Activated T-cell treated with anti-CD3 and anti-CD28 coated beads, Interleukin-2, amount 50 U/mL, for 48 hours (primary cell): ENCODE measurements at regions not wholly inside any gene's neighbourhood (a gene's known extent, or its start where the extent isn't known, plus 50 kb on each side); places are given as distances from the start of the nearest gene placed in this dataset.

Experiments
- DNase-seq, 2 experiments: peaks; one replicate each; pipeline ENCODE4 v3.0.0-alpha.2; 2020

DNA sequence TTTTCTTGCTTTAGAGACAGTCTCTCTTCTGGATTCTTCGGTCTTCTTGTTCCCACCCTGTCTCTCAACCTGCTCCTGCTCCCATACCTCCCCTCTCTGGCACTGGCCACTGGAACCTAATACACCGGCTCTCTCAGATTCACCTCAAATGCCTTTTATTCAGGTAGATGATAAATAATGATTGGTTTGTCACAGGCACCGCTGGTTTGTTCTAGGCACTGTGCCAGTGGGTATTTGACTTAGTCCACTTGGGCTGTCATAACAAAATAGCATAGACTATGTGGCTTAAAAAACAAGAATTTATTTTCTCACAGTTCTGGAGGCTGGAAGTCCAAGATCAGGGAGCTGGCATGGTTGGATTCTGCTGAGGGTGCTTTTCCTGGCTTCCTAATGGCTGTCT lies 278.2 kb upstream of the STT3B start:
- no peak for DNase-seq

GRCh38 chr3:31255007-31255581 lies 277.6 kb upstream of the STT3B start:
- no peak for DNase-seq

DNA sequence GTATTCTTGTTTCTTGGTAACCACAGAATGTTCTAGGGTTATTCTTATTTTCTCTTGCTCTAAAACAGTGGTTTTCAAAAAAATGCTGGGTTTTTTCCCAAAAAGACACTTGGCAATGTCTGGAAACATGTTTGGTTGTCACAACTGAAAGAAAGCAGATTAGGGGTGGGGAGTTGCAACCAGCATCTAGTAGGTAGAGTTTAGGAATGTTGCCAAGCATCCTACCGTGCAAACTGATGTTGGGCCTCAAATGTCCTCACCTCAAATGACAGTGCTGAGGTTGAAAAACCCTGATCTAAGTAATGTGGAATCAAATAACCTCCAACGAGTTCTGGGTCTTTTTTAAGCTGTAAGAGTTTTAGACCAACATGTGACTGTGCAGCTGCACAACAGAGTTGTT lies 270.5 kb upstream of the STT3B start:
- DNase-seq: no peak

DNA sequence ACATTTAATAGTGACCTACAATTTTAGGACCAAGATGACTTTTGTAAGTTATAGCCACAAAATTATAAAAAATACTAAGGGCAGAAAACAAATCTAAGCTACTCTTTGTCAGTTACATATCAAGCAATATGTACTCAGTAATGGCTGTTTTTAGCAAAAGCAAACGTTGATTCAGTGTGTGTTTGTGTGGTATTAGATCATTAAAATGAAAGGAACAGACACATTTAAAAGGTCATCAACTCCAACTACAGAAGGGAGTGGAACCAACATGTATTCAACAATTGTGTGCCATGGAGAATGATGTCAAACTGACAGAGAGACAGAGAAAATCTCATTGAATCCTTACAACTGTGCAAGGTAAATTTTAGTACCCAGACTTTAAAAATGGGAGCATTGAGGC lies 268.8 kb upstream of the STT3B start:
- DNase-seq: no peak

DNA sequence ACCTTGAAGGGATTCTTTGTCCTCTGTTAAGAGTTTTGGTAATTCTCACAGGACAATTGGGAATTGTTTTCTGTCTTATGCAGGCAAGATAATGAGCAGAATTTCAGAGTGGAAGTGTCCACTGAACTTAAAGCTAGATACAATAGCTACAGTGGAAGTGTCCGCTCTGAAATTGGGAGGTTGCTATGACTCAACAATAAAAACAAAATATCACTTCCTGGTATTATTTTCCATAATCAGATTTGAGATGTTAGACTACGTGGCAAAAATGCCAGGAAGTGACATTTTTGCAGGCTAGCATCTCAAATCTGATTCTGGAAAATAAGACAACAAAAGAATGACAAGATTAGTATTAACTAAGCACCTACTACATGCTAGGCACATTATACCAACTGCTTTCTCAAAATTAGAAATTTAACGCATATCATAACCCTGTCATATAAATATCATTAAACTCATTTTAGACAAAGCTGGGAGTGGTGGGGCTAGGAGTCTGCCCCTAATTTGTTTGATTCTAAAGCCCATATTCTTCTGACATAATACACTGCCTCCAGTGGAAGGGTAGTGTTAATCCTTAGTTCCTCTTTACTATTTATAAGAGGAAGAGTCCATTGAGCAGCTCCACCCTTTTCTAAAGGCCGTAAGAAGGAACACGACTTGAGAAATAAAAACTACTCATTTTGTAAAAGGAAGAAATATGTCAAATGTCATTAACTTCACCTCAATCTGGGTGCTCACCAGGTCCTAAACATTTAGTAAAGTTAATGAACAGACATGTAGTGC lies 266.9 kb upstream of the STT3B start:
- DNase-seq: no peak

GRCh38 chr3:31268868-31269267 lies 263.9 kb upstream of the STT3B start:
- DNase-seq: no peak

DNA sequence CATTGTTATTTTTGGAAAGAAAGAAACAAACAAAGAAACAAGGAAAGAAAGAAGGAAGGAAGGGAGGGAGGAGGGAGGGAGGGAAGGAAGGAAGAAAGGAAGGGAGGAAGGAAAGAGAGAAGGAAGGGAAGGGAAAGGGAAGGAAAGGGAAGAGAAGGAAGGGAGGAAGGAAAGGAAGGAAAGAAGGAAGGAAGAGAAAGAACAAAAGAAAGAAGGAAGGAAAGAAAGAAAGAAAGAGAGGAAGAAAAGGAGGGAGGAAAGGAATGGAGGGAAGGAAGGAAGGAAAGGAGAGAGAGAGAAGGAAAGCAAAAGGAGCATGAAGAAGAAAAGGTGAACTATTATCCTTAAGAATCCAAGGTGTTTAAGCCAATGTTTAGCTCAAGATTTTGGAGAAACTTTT lies 262.7 kb upstream of the STT3B start:
- no peak for DNase-seq

GRCh38 chr3:31274326-31275024 lies 258.2 kb upstream of the STT3B start:
- no peak for DNase-seq

DNA sequence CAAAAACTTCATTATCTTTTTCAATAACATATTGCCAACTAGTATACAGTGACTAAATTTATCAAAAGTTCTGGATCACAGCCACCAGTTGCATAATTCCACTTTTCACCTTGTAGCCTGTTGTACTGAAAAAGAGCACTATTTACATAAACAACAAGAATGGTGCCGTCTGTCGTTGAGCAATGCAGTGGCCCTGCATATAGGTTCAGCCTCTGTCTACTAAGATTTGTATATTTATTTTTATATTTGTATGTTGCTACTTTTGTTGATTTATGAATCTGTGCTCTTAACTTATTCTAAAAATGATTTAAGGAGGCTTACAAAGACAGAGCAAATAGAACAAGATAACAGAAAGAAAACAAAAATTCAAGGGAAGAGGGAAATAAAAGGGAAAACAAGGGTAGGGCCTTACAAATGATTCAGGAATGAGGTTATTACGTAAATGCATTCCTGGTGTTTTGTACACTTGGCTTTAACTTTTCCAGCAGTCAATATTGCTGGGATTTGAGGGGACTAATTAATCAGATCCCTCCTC lies 257.6 kb upstream of the STT3B start:
- no peak for DNase-seq

GRCh38 chr3:31275583-31275982 lies 257.1 kb upstream of the STT3B start:
- no peak for DNase-seq

GRCh38 chr3:31277582-31277981 lies 255.1 kb upstream of the STT3B start:
- DNase-seq: no peak

- no peak for DNase-seq
Measured at GRCh38 chr3:31278532-31278931, 254.2 kb upstream of the STT3B start.

DNA sequence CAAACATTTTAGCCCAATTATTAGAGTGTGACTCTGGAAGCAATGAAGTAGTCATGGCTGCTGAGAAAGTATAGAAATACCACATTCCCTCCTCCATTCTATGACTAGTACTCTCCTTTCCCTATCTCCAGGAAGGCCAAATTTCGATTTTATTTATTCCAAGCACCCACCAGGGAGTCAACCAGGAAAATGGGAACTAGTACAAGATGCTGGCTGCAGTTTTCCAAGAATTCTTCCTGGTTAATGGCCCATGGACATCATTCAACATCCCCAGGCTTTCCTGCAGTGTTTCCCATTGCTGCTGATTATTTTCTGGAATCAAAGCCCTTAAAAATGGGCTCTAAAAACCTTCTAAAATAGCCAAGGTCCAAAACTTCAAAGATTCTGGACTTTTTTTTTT lies 247.9 kb upstream of the STT3B start:
- no peak for DNase-seq

GRCh38 chr3:31285833-31286486 lies 246.8 kb upstream of the STT3B start:
- no peak for DNase-seq

- DNase-seq: no peak
Measured at GRCh38 chr3:31288224-31288623, 244.5 kb upstream of the STT3B start.

- DNase-seq: peak; percentile 49 to 54
Measured at GRCh38 chr3:31288641-31289100, 244.1 kb upstream of the STT3B start.

GRCh38 chr3:31289584-31289983 lies 243.1 kb upstream of the STT3B start:
- no peak for DNase-seq

DNA sequence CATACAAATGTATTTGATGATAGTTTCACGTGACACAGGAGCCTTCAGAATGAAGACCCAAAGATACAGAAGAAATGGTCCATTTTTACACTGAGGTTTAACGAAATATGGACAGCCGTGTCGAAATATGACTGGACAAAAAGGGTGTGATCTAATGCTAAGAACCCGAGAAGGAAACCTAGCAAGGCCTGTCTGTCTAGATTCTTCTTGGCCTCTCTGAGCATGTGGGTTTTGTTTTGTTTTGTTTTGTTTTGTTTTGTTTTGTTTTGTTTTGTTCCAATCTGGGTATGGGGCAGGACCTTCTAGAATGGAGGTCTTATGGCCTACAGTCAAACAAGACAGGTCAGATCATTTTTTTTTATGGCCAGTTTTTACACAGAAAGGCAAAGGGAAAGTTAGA lies 242.7 kb upstream of the STT3B start:
- DNase-seq: no peak

DNA sequence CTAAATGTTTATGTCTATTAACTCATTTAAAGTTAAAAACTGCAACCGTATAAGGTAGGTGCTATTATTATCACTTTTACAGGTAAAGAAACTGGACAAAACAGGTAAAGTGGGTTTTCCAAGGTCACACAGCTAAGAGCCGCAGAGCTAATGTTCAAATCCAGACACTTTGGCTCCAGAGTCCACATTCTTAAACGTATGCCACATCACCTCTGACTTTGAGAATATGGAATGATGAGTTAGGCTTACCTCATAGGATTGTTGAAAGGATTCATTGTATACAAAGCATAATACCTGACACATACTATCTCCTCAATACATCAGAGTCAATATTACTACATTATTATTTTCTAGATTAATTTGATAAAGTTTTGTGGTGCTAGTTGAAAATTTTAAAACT lies 240.9 kb upstream of the STT3B start:
- DNase-seq: no peak

GRCh38 chr3:31294430-31295149 lies 238.1 kb upstream of the STT3B start:
- DNase-seq: no peak

- DNase-seq: no peak
Measured at GRCh38 chr3:31295150-31295765, 237.5 kb upstream of the STT3B start.

DNA sequence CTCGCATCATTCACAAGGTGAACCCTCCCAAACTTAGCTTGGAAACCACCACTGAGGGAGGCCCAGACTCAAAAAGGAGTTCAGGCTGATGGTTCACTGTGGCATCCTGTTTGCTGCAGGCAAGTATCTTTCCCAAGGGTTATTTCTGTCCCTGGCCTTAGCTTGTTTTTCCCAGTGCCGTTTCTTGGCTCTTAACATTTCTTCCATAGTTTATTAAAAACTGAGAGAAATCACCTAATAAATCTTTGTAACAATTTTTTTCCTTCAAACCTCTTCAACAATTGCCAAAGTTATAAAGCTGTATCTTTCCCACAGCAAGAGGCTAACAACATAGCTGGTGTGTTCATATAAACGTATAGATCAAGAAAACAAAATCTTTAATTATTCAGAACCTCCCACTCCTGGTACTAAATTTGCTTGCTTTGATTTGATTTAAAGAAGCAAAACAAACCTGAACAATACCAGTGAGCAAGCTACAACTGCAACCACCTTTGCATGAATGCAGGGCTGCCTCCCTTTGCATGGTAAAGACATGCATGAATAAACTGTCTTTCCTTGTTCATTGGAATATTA lies 234.9 kb upstream of the STT3B start:
- no peak for DNase-seq
